DND-41 (cell line): ENCODE measurements at regions not wholly inside any gene's neighbourhood (a gene's known extent, or its start where the extent isn't known, plus 50 kb on each side); places are given as distances from the start of the nearest gene placed in this dataset.

Source experiments
- CTCF ChIP-seq: IDR thresholded peaks from 2 replicates; pipeline ENCODE4 v1.5.1; 2012; ENCODE audit warnings: borderline replicate concordance, low read length, moderate library complexity, mild to moderate bottlenecking; ENCODE audit not compliant: poor library complexity, severe bottlenecking; ENCODE audit errors: extremely low read depth
- EZH2 ChIP-seq: IDR thresholded peaks from 3 replicates; pipeline ENCODE4 v1.6.1; 2012; ENCODE audit warnings: borderline replicate concordance, low read depth, mild to moderate bottlenecking, moderate library complexity, low read length, inconsistent platforms; ENCODE audit not compliant: severe bottlenecking

- TF ChIP-seq CTCF (no peak), EZH2 (no peak)
Measured at GRCh38 chr6:14718861-14719260, 527.0 kb upstream of the JARID2 start.
